GM12872 (cell line): ENCODE measurements at regions not wholly inside any gene's neighbourhood (a gene's known extent, or its start where the extent isn't known, plus 50 kb on each side); places are given as distances from the start of the nearest gene placed in this dataset.

Experiments used
- CTCF ChIP-seq: IDR thresholded peaks from 3 replicates; pipeline ENCODE4 v1.5.1; 2011; ENCODE audit warnings: low read depth, mild to moderate bottlenecking, low read length, moderate library complexity; ENCODE audit not compliant: insufficient read depth

DNA sequence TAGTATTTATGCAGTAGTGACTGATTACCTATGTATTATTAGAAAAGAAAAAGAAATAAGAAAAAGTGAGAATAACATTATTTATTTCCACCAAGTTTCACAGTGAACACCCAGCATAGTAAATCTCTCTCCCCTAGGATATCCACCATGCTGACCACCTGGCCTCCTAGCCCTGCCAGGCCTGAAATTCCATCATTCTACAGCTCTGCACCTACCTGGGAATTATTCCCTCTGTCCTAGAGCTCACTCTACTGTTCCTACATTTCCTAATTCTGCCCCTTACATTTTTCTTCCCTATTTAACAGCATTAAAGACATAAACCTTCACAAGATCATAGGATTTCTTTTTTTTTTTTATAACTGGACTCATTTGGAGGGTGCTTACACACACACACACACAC lies 525.3 kb upstream of the PPP2R3A start:
- no peak for TF ChIP-seq CTCF

DNA sequence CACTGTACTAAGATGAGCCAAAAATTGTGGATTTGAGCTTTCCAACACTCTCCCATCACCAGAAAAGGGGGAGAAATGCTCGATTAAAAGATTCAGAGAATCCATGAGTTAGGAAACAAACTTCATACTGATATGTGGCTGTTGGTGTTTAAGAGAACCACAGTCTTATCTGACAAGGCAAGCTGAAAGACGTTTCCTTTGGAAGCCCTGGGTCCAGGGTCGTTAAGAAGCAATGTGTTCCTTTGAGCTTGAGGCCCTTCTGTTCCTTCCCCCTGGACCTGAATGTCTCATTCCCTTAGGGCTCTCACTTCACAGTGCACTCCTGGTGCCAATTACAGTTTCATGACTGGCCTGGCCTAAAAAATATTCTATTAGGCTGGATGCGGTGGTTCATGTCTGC lies 524.8 kb upstream of the PPP2R3A start:
- TF ChIP-seq CTCF: no peak

DNA sequence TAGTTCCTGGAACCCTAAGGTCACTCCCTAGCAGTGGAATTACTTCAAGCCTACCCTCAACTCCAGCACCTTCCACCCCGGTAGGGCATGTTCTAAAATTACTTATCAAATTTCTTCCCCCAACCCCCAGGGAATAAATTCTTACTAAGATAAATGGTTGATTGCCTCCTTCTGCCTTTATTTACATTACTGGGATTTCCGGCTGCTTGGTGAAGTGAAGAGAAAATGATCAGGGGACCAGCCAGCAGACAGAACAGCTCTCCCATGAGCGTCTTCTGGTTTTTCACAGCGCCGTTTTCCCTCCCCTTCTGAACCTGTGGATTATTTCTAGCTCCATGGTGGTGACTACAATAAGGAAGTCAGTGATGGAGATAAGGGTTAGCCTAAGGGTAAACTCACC lies 521.5 kb upstream of the PPP2R3A start:
- no peak for TF ChIP-seq CTCF

DNA sequence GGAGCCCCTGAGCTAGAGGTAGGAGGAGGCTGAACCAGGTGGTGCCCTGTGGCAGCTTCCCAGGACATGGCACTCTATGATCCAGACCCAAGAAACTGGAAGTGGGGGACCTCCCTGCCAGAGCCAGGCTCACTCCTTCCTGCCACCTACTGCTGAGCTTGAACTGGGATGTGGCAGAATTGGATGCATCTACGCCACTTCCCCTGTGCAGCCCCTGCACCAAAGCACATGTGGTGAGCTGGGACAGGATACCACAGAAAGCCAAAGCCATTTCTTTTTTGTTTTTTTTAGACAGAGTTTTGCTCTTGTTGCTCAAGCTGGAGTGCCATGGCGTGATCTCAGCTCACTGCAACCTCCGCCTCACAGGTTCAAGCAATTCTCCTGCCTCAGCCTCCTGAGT lies 518.0 kb upstream of the PPP2R3A start:
- no peak for TF ChIP-seq CTCF

DNA sequence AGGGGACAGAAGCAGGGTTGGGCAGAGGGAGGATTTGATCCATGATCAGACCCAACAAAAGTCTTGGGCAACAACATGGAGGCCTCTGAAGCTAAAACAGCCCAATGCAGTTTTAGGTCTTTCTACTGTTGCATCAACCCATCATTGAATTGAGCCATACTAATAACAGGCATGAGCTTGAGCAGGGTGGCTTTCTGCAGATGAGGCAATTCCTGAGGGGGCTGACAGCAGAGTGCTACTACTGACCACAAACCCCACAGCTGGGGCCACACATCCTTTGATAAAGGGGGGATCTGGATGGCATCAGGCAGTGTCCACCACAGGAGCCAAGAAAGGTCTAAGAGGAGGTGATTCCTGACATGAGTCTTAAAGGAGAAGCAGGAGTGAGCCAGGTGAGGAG lies 517.0 kb upstream of the PPP2R3A start:
- TF ChIP-seq CTCF: no peak

- TF ChIP-seq CTCF: no peak
Observed at GRCh38 chr3:135449046-135449445, 516.5 kb upstream of the PPP2R3A start.

DNA sequence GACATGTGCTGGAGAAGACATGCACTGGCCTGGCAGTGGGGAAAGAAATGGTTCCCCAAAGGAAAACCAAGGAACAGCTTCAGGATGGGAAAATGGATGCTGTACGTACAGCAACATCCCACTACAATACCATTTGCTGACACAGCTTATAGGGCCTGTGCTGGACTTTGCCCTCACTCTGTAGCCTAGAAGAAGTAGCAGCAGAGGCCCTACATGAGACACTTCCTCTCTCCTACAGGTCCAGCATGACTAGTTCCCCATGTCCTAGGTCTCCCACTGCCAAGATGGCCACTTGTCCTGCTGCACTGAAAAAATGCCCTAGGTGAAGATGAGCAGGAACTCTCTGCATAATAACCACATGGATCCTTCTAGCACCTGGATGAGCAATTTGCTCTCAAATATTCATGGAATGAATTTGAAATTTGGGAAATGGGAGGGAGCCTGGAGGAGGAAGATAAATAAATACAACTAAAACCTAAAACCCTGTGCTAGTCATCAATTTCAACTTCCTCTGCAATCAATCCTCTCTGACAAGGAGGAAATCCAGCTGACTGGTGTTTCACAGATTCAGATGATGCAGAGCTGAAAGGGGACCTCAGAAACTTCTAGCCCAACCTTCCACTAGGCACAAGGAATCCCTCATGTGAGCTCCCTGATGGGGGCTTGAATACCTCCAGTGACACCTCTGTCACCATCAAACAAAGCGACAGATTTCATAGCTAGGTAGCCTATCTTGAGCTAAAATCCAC lies 514.3 kb upstream of the PPP2R3A start:
- TF ChIP-seq CTCF: no peak
